GM12878 (cell line): ENCODE measurements at regions not wholly inside any gene's neighbourhood (a gene's known extent, or its start where the extent isn't known, plus 50 kb on each side); places are given as distances from the start of the nearest gene placed in this dataset.

Experiments used
- ATAC-seq: fragments of 200-7000 bp; cut with Tn5 transposase; 3 replicates; pipeline ENCODE4 v1.9.1; 2020; ENCODE audit warnings: mild to moderate bottlenecking, moderate library complexity
- BruUV-seq: library from RNA; stranded (reverse); fragments of 400-500 nt; replicated peaks from 2 replicates; lab custom pipeline; 2021; lab: Mats Ljungman, UMichigan
- CTCF ChIA-PET: fragments of 300-600 bp; sonication (Branson Sonifier 250); formaldehyde crosslinking; extraction: SDS; loops from one replicate; lab custom pipeline; 2021; ENCODE audit warnings: inconsistent platforms; lab: Yijun Ruan, JAX
- POLR2A ChIA-PET: fragments of 350-600 bp; formaldehyde crosslinking; extraction: SDS; loops from one replicate; lab custom pipeline; 2021; ENCODE audit warnings: inconsistent platforms; lab: Charles Lee
- RAD21 ChIA-PET: fragments of 300-600 bp; sonication (Branson Sonifier 250); formaldehyde crosslinking; loops from one replicate; lab custom pipeline; 2023; ENCODE audit warnings: antibody characterized with exemption; ENCODE audit not compliant: unreplicated experiment; lab: Charles Lee
- SMC1A ChIA-PET: fragments of 300-600 bp; sonication (Branson Sonifier 250); formaldehyde crosslinking; loops from one replicate; lab custom pipeline; 2023; ENCODE audit not compliant: unreplicated experiment, uncharacterized antibody; lab: Charles Lee
- DNase-seq: peaks from one replicate; pipeline ENCODE4 v3.0.0-alpha.2; 2011; ENCODE audit warnings: low read depth, low spot score
- FAIRE-seq: peaks from 3 replicates; lab custom pipeline; 2011; peaks lifted over from hg19 to GRCh38; lab: Jason Lieb, UNC
- H2AFZ ChIP-seq: 2 replicates; pipeline ENCODE4 v1.6.0; 2011; ENCODE audit warnings: low read depth, low read length, control low read depth; ENCODE audit not compliant: control insufficient read depth
- H3K27ac ChIP-seq: 2 replicates; pipeline ENCODE4 v1.5.1; 2011; ENCODE audit warnings: control low read depth; ENCODE audit not compliant: control insufficient read depth, insufficient read depth
- H3K27me3 ChIP-seq, 2 experiments: replicated peaks in 1 of 2; 2 replicates each; pipeline versions ENCODE4 v1.6.0 to v1.6.1; 2011; ENCODE audit warnings: low read length in 1 of 2; ENCODE audit not compliant: control insufficient read depth in 2 of 2, insufficient read depth in 2 of 2
- H3K36me3 ChIP-seq, 2 experiments: 2 replicates each; pipeline ENCODE4 v1.5.1; 2011; ENCODE audit warnings: low read length in 1 of 2; ENCODE audit not compliant: control insufficient read depth in 2 of 2, insufficient read depth in 2 of 2
- H3K4me1 ChIP-seq: 2 replicates; pipeline ENCODE4 v1.6.1; 2011; ENCODE audit warnings: mild to moderate bottlenecking, low read length, moderate library complexity, mixed read lengths; ENCODE audit not compliant: control insufficient read depth, insufficient read depth
- H3K4me2 ChIP-seq: 2 replicates; pipeline ENCODE4 v1.6.0; 2011; ENCODE audit warnings: control low read depth; ENCODE audit not compliant: control insufficient read depth, insufficient read depth
- H3K4me3 ChIP-seq: fragments of 200-600 bp; sonication (generic); 2 replicates; pipeline ENCODE4 v1.5.1; 2016
- H3K79me2 ChIP-seq: 2 replicates; pipeline ENCODE4 v1.6.0; 2011; ENCODE audit warnings: low read length; ENCODE audit not compliant: control insufficient read depth, insufficient read depth
- H3K9ac ChIP-seq: 2 replicates; pipeline ENCODE4 v1.8.0; 2011; ENCODE audit warnings: low read length, control low read depth, mixed read lengths; ENCODE audit not compliant: control insufficient read depth, insufficient read depth
- H3K9me3 ChIP-seq: replicated peaks from 3 replicates; pipeline ENCODE4 v1.5.1; 2011; ENCODE audit warnings: mild to moderate bottlenecking, low read length; ENCODE audit not compliant: control insufficient read depth, insufficient read depth
- H4K20me1 ChIP-seq: 2 replicates; pipeline ENCODE4 v1.6.0; 2011; ENCODE audit not compliant: control insufficient read depth, insufficient read depth
- ASH2L ChIP-seq: fragments of 300-600, 200-600 bp; sonication (generic); IDR thresholded peaks from 2 replicates; pipeline ENCODE4 v1.6.1; 2017; ENCODE audit warnings: low read depth, mild to moderate bottlenecking, borderline replicate concordance
- HDGF ChIP-seq: fragments of 450-650 bp; IDR thresholded peaks from 2 replicates; pipeline ENCODE4 v1.6.1; 2016; ENCODE audit warnings: antibody characterized with exemption
- PBX3 ChIP-seq: IDR thresholded peaks from 2 replicates; pipeline ENCODE4 v1.6.1; 2011; ENCODE audit warnings: mild to moderate bottlenecking, low read depth, low read length, moderate library complexity; ENCODE audit not compliant: insufficient replicate concordance
- POLR2AphosphoS2 ChIP-seq: IDR thresholded peaks from 2 replicates; pipeline ENCODE4 v1.6.1; 2011; ENCODE audit warnings: low read depth, mild to moderate bottlenecking, low read length, improper control_type of control experiment, moderate library complexity
- SMC3 ChIP-seq: IDR thresholded peaks from 2 replicates; pipeline ENCODE4 v1.6.1; 2011; ENCODE audit warnings: low read length, improper control_type of control experiment, borderline replicate concordance
- SPI1 ChIP-seq: IDR thresholded peaks from 2 replicates; pipeline ENCODE4 v1.6.1; 2011; ENCODE audit warnings: low read depth, mild to moderate bottlenecking, low read length, moderate library complexity, borderline replicate concordance; ENCODE audit not compliant: insufficient read depth
- ZBTB11 ChIP-seq: fragments of 450-650 bp; formaldehyde crosslinking; IDR thresholded peaks from 2 replicates; pipeline ENCODE4 v1.5.0; 2022; ENCODE audit warnings: mild to moderate bottlenecking, missing genetic modification characterization
- ZBTB33 ChIP-seq: fragments of 450-650 bp; IDR thresholded peaks from 2 replicates; pipeline ENCODE4 v1.6.1; 2017; ENCODE audit warnings: mild to moderate bottlenecking
- WGBS: methylation state at CpG from one replicate; pipeline ENCODE4 v1.1.6; 2016; ENCODE audit warnings: low lambda C conversion rate; ENCODE audit not compliant: insufficient replicate concordance, insufficient coverage; ENCODE audit errors: missing lambda C conversion rate; 5-methylcytosine and 5-hydroxymethylcytosine counted together
- in situ Hi-C: fragments of 300-500 bp; cut with MboI; formaldehyde crosslinking; loops from 9 replicates; pipeline ENCODE4 v1.14.3; 2018; ENCODE audit warnings: mixed read lengths
- intact Hi-C: fragments of 100-400 bp; cut with micrococcal nuclease; formaldehyde crosslinking; loops from one replicate; pipeline ENCODE4 v1.14.2; 2022; ENCODE audit not compliant: unreplicated experiment
- TF ChIP-seq, protein P1 (sequence below): IDR thresholded peaks from 2 replicates; pipeline ENCODE4 v1.6.1; 2012; ENCODE audit warnings: low read depth, low read length, improper control_type of control experiment
- TF ChIP-seq, protein P2 (sequence below): fragments of 450-650 bp; formaldehyde crosslinking; IDR thresholded peaks from 2 replicates; pipeline ENCODE4 v1.4.0; 2022; ENCODE audit warnings: mild to moderate bottlenecking, moderate library complexity

GRCh38 chr12:81944886-81945285, 185.7 kb upstream of the PPFIA2 start (continued):
- no peak for TF ChIP-seq ZBTB11
- TF ChIP-seq HDGF, result no peak
- no peak for TF ChIP-seq ASH2L
- TF ChIP-seq, all 136 proteins: peak for 0

DNA sequence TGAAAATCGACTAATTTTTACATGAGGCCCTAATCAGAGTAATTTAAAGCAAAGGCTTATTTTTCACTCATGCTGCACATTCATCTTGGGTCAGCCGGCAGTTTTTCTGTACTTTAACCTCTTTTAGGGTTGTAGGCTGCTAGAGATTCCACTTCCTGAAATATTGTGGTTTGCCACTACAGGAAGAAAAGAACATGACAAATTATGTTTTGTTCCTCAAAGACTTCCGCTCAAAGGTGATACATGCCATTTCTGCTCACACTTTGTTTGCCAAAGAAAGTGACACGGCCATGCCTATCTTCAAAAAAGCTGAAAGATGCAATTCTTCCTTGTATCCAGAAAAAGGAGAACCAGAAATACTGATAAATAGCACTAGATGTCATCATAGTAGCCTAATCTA, 183.4 kb upstream of the PPFIA2 start:
- in situ Hi-C loops, result no loop called here
- no peaks in the 10 kb centered on the region for H4K20me1 ChIP-seq
- ChIA-PET CTCF (interaction anchor here (1.4 to 2.9 kb wide), 4 partner anchors 14 to 49 kb away, joined by 3 to 9 read pairs (median 8); no protein-coding TSS in a partner anchor), RAD21 (interaction anchor here (0.6 to 5.4 kb wide), 5 partner anchors 8 to 48 kb away, joined by 3 to 41 read pairs (median 9); no protein-coding TSS in a partner anchor), SMC1A (interaction anchor here (0.8 to 6.7 kb wide), 9 partner anchors 9 to 50 kb away, joined by 3 to 58 read pairs (median 5); no protein-coding TSS in a partner anchor), POLR2A (interaction anchor here (6.0 to 6.5 kb wide), 2 partner anchors 11 to 19 kb away, joined by 48 to 54 read pairs; no protein-coding TSS in a partner anchor)
- H3K4me2 ChIP-seq, result no peak overlapping the region
- H3K4me3 ChIP-seq, result no peak overlapping the region
- FAIRE-seq (no peak), ATAC-seq (peak; percentile 85), DNase-seq (peak; percentile 15)
- no peak overlapping the region for H3K27ac ChIP-seq
- no peaks in the 10 kb centered on the region for H3K27me3 ChIP-seq
- H3K4me1 ChIP-seq, result no peaks in the 10 kb centered on the region
- H3K36me3 ChIP-seq, result no peaks in the 10 kb centered on the region
- 6% methylated on average over 4 of the region's 4 CpGs for WGBS
- no peak overlapping the region for H2AFZ ChIP-seq
- no peaks in the 10 kb centered on the region for H3K79me2 ChIP-seq
- no peak overlapping the region for H3K9ac ChIP-seq
- no TSS peak for BruUV-seq
- intact Hi-C loops, result no loop called here
- no peaks in the 10 kb centered on the region for H3K9me3 ChIP-seq
- TF ChIP-seq, protein P1, sequence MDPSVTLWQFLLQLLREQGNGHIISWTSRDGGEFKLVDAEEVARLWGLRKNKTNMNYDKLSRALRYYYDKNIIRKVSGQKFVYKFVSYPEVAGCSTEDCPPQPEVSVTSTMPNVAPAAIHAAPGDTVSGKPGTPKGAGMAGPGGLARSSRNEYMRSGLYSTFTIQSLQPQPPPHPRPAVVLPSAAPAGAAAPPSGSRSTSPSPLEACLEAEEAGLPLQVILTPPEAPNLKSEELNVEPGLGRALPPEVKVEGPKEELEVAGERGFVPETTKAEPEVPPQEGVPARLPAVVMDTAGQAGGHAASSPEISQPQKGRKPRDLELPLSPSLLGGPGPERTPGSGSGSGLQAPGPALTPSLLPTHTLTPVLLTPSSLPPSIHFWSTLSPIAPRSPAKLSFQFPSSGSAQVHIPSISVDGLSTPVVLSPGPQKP, result peak; percentile 29; the same call in 1 of the 2 replicates
- TF ChIP-seq, protein P2, sequence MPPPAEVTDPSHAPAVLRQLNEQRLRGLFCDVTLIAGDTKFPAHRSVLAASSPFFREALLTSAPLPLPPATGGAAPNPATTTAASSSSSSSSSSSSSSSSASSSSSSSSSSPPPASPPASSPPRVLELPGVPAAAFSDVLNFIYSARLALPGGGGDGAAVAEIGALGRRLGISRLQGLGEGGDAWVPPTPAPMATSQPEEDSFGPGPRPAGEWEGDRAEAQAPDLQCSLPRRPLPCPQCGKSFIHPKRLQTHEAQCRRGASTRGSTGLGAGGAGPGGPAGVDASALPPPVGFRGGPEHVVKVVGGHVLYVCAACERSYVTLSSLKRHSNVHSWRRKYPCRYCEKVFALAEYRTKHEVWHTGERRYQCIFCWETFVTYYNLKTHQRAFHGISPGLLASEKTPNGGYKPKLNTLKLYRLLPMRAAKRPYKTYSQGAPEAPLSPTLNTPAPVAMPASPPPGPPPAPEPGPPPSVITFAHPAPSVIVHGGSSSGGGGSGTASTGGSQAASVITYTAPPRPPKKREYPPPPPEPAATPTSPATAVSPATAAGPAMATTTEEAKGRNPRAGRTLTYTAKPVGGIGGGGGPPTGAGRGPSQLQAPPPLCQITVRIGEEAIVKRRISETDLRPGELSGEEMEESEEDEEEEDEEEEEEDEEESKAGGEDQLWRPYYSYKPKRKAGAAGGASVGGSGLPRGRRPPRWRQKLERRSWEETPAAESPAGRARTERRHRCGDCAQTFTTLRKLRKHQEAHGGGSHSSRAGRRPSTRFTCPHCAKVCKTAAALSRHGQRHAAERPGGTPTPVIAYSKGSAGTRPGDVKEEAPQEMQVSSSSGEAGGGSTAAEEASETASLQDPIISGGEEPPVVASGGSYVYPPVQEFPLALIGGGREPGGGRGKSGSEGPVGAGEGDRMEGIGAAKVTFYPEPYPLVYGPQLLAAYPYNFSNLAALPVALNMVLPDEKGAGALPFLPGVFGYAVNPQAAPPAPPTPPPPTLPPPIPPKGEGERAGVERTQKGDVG (CRISPR knock-in tag), result no peak
- TF ChIP-seq SPI1 (peak; percentile 51; the same call in 1 of the 2 replicates), SMC3 (no peak), PBX3 (no peak), ZBTB33 (no peak), POLR2AphosphoS2 (no peak)
